Activated CD4-positive, alpha-beta memory T cell treated with anti-CD3 and anti-CD28 coated beads, Interleukin-2, amount 10 ng/mL, durations not matched to agents 7 days and 5 days (primary cell): ENCODE measurements at regions not wholly inside any gene's neighbourhood (a gene's known extent, or its start where the extent isn't known, plus 50 kb on each side); places are given as distances from the start of the nearest gene placed in this dataset.

ENCODE experiments used
- CTCF ChIA-PET: fragments of 350-600 bp; sonication (Branson Sonifier 250); formaldehyde crosslinking; loops from one replicate; lab custom pipeline; 2021; ENCODE audit warnings: antibody characterized with exemption, inconsistent platforms; lab: Charles Lee
- POLR2A ChIA-PET: fragments of 350-600 bp; sonication (Branson Sonifier 250); formaldehyde crosslinking; loops from one replicate; lab custom pipeline; 2021; ENCODE audit warnings: antibody characterized with exemption; lab: Charles Lee
- DNase-seq: peaks from one replicate; pipeline ENCODE4 v3.0.0-alpha.2; 2020
- H3K27ac Mint-ChIP-seq: one replicate; pipeline ENCODE4 v1.8.0; 2021; ENCODE audit warnings: mild to moderate bottlenecking, mixed read lengths
- H3K27me3 Mint-ChIP-seq: one replicate; pipeline ENCODE4 v1.8.0; 2021; ENCODE audit warnings: mixed read lengths
- H3K36me3 Mint-ChIP-seq: one replicate; pipeline ENCODE4 v1.8.0; 2021; ENCODE audit warnings: low read depth, mixed read lengths
- H3K4me1 Mint-ChIP-seq: one replicate; pipeline ENCODE4 v1.8.0; 2021; ENCODE audit warnings: mixed read lengths
- H3K4me3 Mint-ChIP-seq: one replicate; pipeline ENCODE4 v1.8.0; 2021; ENCODE audit warnings: mild to moderate bottlenecking, mixed read lengths
- H3K9me3 Mint-ChIP-seq: one replicate; pipeline ENCODE4 v1.8.0; 2021; ENCODE audit warnings: mixed read lengths

DNA sequence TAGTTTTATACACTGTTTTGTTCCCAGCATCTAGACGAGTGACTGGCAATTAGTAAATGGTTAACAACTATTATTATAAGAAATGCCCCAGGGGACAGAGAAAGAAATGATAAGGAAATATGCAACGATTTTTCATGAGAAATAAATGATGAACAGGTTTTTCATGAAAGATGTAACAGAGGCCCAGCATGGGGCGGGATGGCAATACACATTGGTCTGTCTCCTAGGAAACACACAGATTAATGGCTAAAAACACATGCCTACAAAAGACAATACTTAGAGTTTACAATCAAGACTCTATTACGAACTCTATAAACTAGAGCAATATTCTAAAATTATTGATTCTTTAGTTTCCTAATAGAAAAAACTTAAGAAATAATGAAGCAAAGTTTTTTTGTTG, 441.5 kb upstream of the CDH9 start:
- no peak for DNase-seq
- Mint-ChIP-seq H3K4me3 (no peak overlapping the region), H3K4me1 (no peaks in the 10 kb centered on the region), H3K36me3 (no peaks in the 10 kb centered on the region), H3K9me3 (peaks cover 12% of the 10 kb centered on the region), H3K27ac (no peak overlapping the region), H3K27me3 (no peaks in the 10 kb centered on the region)
- ChIA-PET POLR2A (no interaction called here), CTCF (no interaction called here)

DNA sequence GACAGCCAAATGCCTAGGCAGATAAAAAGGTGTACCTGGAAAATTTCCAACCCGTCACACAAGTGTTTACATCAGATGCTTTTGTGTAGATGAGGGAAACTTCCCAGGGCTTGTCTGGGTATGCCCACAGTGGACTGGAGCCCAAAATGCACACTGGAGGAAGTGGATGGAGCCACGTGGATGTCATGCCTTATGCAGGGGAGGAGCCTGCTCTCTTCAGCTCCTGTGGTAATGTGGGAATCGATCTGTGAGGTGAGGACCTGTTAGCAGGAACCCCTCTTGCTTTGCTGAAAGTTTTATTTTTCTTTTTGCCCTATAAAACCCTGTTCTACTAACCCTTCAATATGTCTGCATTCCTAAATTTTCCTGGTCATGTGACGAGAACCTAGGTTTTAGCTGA, 439.2 kb upstream of the CDH9 start:
- ChIA-PET CTCF (no interaction called here), POLR2A (no interaction called here)
- peaks cover 14% of the 10 kb centered on the region for H3K9me3 Mint-ChIP-seq
- no peaks in the 10 kb centered on the region for H3K27me3 Mint-ChIP-seq
- no peak overlapping the region for H3K27ac Mint-ChIP-seq
- DNase-seq, result no peak
- no peaks in the 10 kb centered on the region for H3K36me3 Mint-ChIP-seq
- no peaks in the 10 kb centered on the region for H3K4me1 Mint-ChIP-seq
- H3K4me3 Mint-ChIP-seq, result no peak overlapping the region

DNA sequence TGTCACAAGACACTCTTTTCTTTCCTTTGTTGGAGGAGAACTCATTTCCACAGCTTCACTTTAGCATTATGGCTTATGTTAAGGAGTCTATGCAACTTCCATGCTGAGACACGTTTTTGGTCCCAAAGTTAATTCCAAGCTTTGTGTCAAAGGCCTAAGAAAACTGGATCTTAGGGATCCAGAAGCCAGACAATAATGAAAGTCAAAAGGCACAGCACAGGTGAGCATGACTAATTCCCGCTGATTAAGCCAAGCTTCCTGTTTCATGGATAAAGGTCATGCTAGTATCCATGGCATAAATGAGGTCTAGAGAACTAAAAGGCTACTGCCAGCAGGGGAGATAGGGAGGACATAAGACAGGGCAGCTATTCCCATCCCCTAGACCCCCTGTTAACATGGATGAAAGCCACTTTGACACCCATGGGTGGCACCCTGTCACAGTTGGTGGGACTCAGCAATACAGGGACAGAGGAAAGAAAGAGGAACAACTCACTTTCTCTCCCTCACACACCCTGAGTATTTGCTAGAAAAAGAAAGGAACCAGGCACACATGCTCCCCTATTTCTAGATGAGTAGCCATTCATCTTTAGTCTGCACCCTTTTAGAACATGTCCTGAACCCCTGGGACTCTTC, 438.1 kb upstream of the CDH9 start:
- H3K27ac Mint-ChIP-seq, result no peak overlapping the region
- no peaks in the 10 kb centered on the region for H3K27me3 Mint-ChIP-seq
- peaks cover 15% of the 10 kb centered on the region for H3K9me3 Mint-ChIP-seq
- H3K36me3 Mint-ChIP-seq, result no peaks in the 10 kb centered on the region
- ChIA-PET POLR2A (no interaction called here), CTCF (no interaction called here)
- H3K4me1 Mint-ChIP-seq, result no peaks in the 10 kb centered on the region
- DNase-seq, result no peak
- no peak overlapping the region for H3K4me3 Mint-ChIP-seq

DNA sequence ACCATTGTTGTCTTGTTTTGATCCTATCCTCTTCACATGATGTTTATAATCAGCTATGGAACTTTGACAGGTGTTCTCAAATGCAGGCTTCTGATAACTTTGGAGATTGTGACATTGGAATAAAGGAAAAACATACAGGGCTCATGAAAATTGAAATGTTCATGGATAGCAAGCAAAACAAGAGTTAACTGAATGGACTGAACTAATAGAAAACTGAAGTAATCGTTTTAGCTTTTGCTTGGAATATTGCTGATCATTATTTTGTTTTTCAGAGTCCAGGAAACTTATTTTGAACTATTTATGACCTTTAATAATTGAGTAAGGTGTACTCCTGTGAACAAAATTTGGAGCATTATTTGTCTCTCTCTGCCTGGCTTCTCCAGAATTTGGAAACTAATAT, 436.7 kb upstream of the CDH9 start:
- no peaks in the 10 kb centered on the region for H3K27me3 Mint-ChIP-seq
- H3K4me1 Mint-ChIP-seq, result no peaks in the 10 kb centered on the region
- no peaks in the 10 kb centered on the region for H3K36me3 Mint-ChIP-seq
- H3K4me3 Mint-ChIP-seq, result no peak overlapping the region
- CTCF ChIA-PET, result no interaction called here
- H3K9me3 Mint-ChIP-seq, result peaks cover 13% of the 10 kb centered on the region
- POLR2A ChIA-PET, result no interaction called here
- no peak overlapping the region for H3K27ac Mint-ChIP-seq
- no peak for DNase-seq

DNA sequence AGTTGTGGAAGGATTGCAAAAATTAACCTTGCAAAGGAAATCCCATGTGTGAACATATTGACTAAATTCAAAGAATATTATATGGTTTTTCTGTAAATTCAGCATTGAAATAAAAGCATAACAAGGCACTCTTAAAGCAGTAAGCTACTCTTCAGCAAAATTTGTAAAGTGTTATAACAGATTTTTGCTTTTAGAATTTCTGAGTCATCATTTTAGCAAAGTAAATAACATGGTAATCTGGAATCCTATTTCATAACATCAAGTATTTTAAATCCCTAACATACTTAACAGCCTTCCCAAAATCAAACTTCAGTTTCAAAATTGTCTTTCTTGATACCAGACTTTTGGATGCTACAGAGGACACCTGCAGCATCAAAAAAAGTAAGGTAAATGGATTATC, 436.0 kb upstream of the CDH9 start:
- no peak overlapping the region for H3K4me3 Mint-ChIP-seq
- H3K36me3 Mint-ChIP-seq, result no peaks in the 10 kb centered on the region
- H3K4me1 Mint-ChIP-seq, result no peaks in the 10 kb centered on the region
- ChIA-PET POLR2A (no interaction called here), CTCF (no interaction called here)
- H3K27me3 Mint-ChIP-seq, result no peaks in the 10 kb centered on the region
- DNase-seq, result no peak
- H3K27ac Mint-ChIP-seq, result no peak overlapping the region
- peaks cover 13% of the 10 kb centered on the region for H3K9me3 Mint-ChIP-seq

DNA sequence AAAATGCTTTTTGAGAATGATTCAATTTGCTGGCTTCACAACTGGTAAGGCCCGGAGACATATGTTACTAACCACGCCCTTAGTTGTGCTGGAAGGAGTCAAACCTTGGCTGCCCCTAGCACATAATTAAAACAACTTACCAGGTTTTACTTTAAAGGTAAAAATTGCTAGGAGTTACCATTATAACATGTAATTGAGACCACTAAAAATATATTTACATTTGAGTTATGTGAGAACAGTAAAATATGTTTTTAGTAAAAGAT, 435.6 kb upstream of the CDH9 start:
- H3K27ac Mint-ChIP-seq, result no peak overlapping the region
- no peaks in the 10 kb centered on the region for H3K27me3 Mint-ChIP-seq
- H3K9me3 Mint-ChIP-seq, result peaks cover 13% of the 10 kb centered on the region
- H3K4me3 Mint-ChIP-seq, result no peak overlapping the region
- no peaks in the 10 kb centered on the region for H3K4me1 Mint-ChIP-seq
- no peaks in the 10 kb centered on the region for H3K36me3 Mint-ChIP-seq
- POLR2A ChIA-PET, result no interaction called here
- no peak for DNase-seq
- CTCF ChIA-PET, result no interaction called here

DNA sequence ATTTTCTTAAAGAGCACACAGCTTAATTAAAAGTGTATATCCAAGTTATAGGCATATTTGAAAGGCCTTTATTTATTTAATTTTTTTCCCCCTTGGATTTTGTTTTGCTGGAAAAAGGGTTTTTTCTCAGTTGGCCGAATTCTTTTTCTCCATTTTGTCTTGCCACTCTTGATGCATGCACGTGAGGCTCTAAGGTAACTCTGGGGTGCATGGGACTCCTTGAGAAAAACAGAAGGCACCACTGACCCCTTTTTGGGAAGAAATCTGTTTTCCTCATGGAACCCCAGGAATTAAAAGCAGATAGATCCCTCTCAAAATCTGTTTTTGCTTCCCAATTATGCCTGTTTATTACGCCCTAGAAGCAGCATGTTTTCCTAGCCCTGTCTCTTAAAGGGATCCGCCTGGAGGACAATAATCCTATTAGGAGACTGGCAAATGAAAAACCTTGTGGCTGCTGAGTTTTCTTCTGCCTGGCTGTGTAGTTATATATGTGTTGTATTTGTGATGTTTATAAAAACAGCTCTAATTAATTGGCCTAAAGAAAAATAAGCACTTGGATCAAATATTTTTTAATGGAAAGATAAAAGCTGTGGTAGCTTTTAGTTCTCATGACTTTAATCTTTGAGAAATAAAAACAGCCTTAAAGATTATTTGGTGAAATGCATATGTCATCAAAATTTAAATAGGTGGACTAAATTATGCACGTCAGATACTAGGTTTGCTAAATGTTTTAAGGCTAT, 435.1 kb upstream of the CDH9 start:
- Mint-ChIP-seq H3K4me3 (no peak overlapping the region), H3K27me3 (no peaks in the 10 kb centered on the region), H3K9me3 (peaks cover 13% of the 10 kb centered on the region), H3K4me1 (no peaks in the 10 kb centered on the region), H3K36me3 (no peaks in the 10 kb centered on the region), H3K27ac (no peak overlapping the region)
- POLR2A ChIA-PET, result no interaction called here
- DNase-seq, result no peak
- CTCF ChIA-PET, result no interaction called here

DNA sequence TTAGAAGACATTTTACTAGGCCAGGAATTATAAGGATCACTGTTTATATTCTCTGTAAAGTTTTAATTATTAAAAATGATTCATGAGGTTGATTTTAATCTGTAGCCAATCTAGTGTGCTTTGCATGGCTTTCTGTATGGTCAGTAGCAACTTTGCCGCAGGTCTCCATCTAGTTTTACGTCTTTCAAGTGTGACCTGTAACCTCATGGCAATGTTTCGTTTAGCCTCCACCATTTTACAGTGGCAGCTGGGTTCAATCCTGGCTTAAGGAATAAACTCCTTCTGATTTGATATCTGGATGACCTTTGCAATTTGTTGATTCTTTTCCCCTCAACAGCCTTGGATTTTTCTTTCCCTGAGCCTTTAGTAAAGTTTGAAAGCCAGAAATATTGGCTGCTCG, 434.5 kb upstream of the CDH9 start:
- Mint-ChIP-seq H3K27me3 (no peaks in the 10 kb centered on the region), H3K9me3 (peaks cover 13% of the 10 kb centered on the region), H3K27ac (no peak overlapping the region), H3K4me1 (no peaks in the 10 kb centered on the region), H3K36me3 (no peaks in the 10 kb centered on the region), H3K4me3 (peak overlapping the region; percentile 37)
- ChIA-PET POLR2A (no interaction called here), CTCF (no interaction called here)
- no peak for DNase-seq

DNA sequence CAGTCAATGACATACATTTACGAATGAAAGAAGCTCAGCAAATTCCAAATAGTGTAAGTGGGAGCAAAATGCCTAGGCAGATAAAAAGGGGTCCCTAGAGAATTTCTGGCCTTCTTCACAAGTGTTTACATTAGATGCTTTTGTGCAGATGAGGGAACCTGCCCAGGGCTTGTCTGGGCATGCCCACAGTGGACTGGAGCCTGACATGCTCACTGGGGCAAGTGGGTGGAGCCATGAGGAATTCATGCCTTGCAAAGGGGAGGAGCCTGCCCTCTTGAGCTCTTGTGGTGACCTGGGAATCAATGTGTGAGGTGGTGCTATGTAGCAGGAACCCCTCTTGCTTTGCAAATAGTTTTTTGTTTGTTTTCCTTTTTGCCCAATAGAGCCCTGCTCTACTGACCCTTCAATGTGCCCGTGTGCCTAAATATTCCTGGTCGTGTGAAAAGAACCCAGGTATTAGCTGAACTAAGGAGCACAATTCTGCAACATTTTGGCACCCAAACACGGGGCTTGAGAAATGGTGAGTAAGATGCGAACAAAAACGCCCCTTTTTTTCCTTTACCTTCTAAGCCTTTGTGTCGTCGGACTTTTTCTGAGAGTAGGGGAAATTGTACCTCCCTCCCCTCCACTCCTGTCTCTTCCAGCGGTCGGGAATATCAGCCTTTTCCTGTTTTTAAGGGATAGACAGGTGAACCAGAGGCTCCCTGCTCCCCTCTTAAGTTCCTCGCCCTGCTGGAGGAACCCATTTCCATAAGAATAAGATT, 433.8 kb upstream of the CDH9 start:
- POLR2A ChIA-PET, result no interaction called here
- Mint-ChIP-seq H3K4me1 (no peaks in the 10 kb centered on the region), H3K27ac (no peak overlapping the region), H3K9me3 (peaks cover 13% of the 10 kb centered on the region), H3K4me3 (peak overlapping the region; percentile 37), H3K27me3 (no peaks in the 10 kb centered on the region), H3K36me3 (no peaks in the 10 kb centered on the region)
- peak; percentile 24 for DNase-seq
- CTCF ChIA-PET, result no interaction called here

DNA sequence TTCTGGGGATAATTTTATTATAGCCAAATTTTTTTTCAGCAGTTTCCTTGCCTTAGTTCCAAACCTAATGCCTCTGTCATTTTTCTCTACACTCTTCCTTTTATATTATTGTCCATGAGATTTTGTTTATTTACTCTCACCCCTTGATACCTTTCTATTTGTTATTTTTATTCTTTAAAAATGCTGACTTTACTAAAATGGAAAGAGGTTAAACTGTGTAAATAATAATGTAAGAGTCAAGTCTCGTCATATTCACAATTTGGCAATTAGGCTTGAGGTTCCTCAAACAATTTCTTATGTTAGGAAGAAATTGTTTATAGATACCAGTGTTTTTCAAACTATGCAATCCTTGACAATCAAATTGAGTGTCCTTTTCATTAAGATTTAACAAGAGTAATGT, 428.6 kb upstream of the CDH9 start:
- no peak for DNase-seq
- CTCF ChIA-PET, result no interaction called here
- H3K27ac Mint-ChIP-seq, result no peak overlapping the region
- H3K4me3 Mint-ChIP-seq, result no peak overlapping the region
- H3K9me3 Mint-ChIP-seq, result peaks cover 7% of the 10 kb centered on the region
- no peaks in the 10 kb centered on the region for H3K4me1 Mint-ChIP-seq
- no peaks in the 10 kb centered on the region for H3K36me3 Mint-ChIP-seq
- no peaks in the 10 kb centered on the region for H3K27me3 Mint-ChIP-seq
- POLR2A ChIA-PET, result no interaction called here

DNA sequence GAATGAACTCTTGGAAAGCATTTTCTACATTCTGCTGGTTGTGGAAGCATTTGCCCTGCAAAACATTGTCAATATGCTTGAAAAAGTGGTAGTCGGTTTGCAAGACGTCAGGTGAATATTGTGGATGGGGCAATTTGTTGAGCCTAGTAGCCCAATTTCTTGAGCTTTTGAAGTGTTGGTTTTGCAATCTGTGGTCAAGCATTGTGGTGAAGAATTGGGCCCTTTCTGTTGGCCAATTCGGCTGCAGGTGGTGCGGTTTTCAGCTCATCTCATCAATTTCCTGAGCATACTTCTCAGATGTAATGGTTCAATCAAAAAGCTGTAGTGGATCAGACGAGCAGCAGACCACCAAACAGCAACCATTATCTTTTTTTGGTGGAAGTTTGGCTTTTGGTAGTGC, 426.8 kb upstream of the CDH9 start:
- Mint-ChIP-seq H3K27ac (no peak overlapping the region), H3K27me3 (no peaks in the 10 kb centered on the region), H3K36me3 (no peaks in the 10 kb centered on the region), H3K4me3 (no peak overlapping the region), H3K4me1 (no peaks in the 10 kb centered on the region), H3K9me3 (peaks cover 7% of the 10 kb centered on the region)
- DNase-seq, result no peak
- ChIA-PET CTCF (no interaction called here), POLR2A (no interaction called here)

DNA sequence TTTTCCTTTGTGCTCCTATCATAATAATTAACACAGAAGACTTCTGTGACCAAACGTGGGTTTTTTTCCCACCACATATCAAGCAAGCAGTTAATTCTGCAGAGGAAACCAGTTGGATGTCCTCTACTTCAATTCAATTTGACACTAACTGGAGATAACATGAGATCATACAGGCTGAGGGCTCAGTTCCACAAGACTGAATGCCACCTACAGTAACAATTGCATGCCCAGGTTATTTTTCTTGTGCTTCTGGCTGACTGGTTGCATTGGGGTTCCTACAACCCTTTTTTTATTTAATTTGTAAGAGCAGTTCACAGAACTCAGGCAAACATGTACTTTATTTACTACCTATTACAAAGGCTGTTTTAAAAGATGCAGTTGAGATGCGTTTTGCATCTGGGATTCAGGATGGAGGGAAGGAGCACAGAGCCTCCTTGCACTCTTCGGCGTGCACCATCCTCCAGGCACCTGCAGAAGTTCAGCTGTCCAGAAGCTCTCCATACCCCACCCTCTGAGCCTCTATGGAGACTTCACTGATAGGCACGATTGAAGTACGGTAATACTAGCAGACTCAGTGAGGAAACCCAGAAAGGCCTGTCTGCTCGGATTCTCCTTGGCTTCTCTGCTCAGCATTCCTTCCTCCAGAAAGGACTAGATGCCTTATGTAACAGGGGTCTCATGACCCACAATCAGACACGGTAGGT, 425.2 kb upstream of the CDH9 start:
- Mint-ChIP-seq H3K27me3 (no peaks in the 10 kb centered on the region), H3K36me3 (no peaks in the 10 kb centered on the region), H3K4me1 (no peaks in the 10 kb centered on the region), H3K27ac (no peak overlapping the region), H3K9me3 (peaks cover 7% of the 10 kb centered on the region), H3K4me3 (no peak overlapping the region)
- POLR2A ChIA-PET, result no interaction called here
- DNase-seq, result no peak
- CTCF ChIA-PET, result no interaction called here

DNA sequence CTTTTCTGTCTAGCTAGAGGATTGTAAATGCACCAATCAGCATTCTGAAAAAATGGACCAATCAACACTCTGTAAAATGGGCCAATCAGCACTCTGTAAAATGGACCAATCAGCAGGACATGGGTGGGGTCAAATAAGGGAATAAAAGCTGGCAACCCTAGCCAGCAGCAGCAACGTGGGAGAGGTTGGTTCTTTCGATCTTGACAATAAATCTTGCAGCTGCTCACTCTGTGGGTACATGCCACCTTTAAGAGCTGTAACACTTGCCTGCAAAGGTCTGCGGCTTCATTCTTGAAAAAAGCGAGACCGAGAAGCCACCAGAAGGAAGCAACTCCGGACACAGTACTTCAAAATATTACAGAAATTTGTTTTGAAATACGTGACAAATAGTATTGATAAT, 424.6 kb upstream of the CDH9 start:
- H3K9me3 Mint-ChIP-seq, result peaks cover 7% of the 10 kb centered on the region
- H3K27ac Mint-ChIP-seq, result no peak overlapping the region
- no peak for DNase-seq
- H3K4me3 Mint-ChIP-seq, result no peak overlapping the region
- POLR2A ChIA-PET, result no interaction called here
- H3K36me3 Mint-ChIP-seq, result no peaks in the 10 kb centered on the region
- no peaks in the 10 kb centered on the region for H3K27me3 Mint-ChIP-seq
- CTCF ChIA-PET, result no interaction called here
- no peaks in the 10 kb centered on the region for H3K4me1 Mint-ChIP-seq
